ENCODE measurements at regions not wholly inside any gene's neighbourhood (a gene's known extent, or its start where the extent isn't known, plus 50 kb on each side); places are given as distances from the start of the nearest gene placed in this dataset.

GRCh38 chr12:58341791-58342190 is 400.4 kb downstream of the ATP23 start:
- Histone ChIP-seq H3K27ac (no peak overlapping the region), H3K4me3 (ENCODE audit: low read depth, low read length) (no peak overlapping the region), H3K27me3 (replicated peaks) (no peaks in the 10 kb centered on the region), H3K36me3 (replicated peaks) (no peaks in the 10 kb centered on the region)
- in situ Hi-C loops (cut with HindIII; ENCODE audit: low pct_ligation_motif_present, low sequenced_read_pairs) = no loop called here
- no peak for TF ChIP-seq CTCF (IDR thresholded peaks at IDR 0.05; ENCODE audit: low read depth, low read length, missing control alignments)
- no peak for DNase-seq

- H3K27me3 ChIP-seq (replicated peaks) = no peaks in the 10 kb centered on the region
- no peak for DNase-seq
- H3K27ac ChIP-seq = no peak overlapping the region
- TF ChIP-seq CTCF (IDR thresholded peaks at IDR 0.05; ENCODE audit: low read depth, low read length, missing control alignments) = no peak
- H3K36me3 ChIP-seq (replicated peaks) = no peaks in the 10 kb centered on the region
- in situ Hi-C loops (cut with HindIII; ENCODE audit: low pct_ligation_motif_present, low sequenced_read_pairs) = no loop called here
- H3K4me3 ChIP-seq (ENCODE audit: low read depth, low read length) = no peak overlapping the region
Observed at GRCh38 chr12:58342736-58343135, 401.4 kb downstream of the ATP23 start.

GRCh38 chr12:58346032-58346632 is 404.8 kb downstream of the ATP23 start:
- in situ Hi-C loops (cut with HindIII; ENCODE audit: low pct_ligation_motif_present, low sequenced_read_pairs) = no loop called here
- Histone ChIP-seq H3K4me3 (ENCODE audit: low read depth, low read length) (no peak overlapping the region), H3K27ac (no peak overlapping the region), H3K36me3 (replicated peaks) (no peaks in the 10 kb centered on the region), H3K27me3 (replicated peaks) (no peaks in the 10 kb centered on the region)
- DNase-seq = peak; percentile 38
- peak; percentile 58 for TF ChIP-seq CTCF (IDR thresholded peaks at IDR 0.05; ENCODE audit: low read depth, low read length, missing control alignments)

GRCh38 chr12:58347188-58347587 is 405.8 kb downstream of the ATP23 start:
- no peak overlapping the region for H3K27ac ChIP-seq
- H3K4me3 ChIP-seq (ENCODE audit: low read depth, low read length) = no peak overlapping the region
- H3K27me3 ChIP-seq (replicated peaks) = no peaks in the 10 kb centered on the region
- in situ Hi-C loops (cut with HindIII; ENCODE audit: low pct_ligation_motif_present, low sequenced_read_pairs) = no loop called here
- TF ChIP-seq CTCF (IDR thresholded peaks at IDR 0.05; ENCODE audit: low read depth, low read length, missing control alignments) = no peak
- no peaks in the 10 kb centered on the region for H3K36me3 ChIP-seq (replicated peaks)
- no peak for DNase-seq

- H3K27ac ChIP-seq = no peak overlapping the region
- TF ChIP-seq CTCF (IDR thresholded peaks at IDR 0.05; ENCODE audit: low read depth, low read length, missing control alignments) = no peak
- in situ Hi-C loops (cut with HindIII; ENCODE audit: low pct_ligation_motif_present, low sequenced_read_pairs) = no loop called here
Observed at GRCh38 chr12:58347691-58348090, 406.3 kb downstream of the ATP23 start.

GRCh38 chr12:58349161-58349560 is 407.8 kb downstream of the ATP23 start:
- in situ Hi-C loops (cut with HindIII; ENCODE audit: low pct_ligation_motif_present, low sequenced_read_pairs) = no loop called here
- H3K27me3 ChIP-seq (replicated peaks) = no peaks in the 10 kb centered on the region
- no peaks in the 10 kb centered on the region for H3K36me3 ChIP-seq (replicated peaks)
- H3K27ac ChIP-seq = no peak overlapping the region
- DNase-seq = peak; percentile 15
- no peak overlapping the region for H3K4me3 ChIP-seq (ENCODE audit: low read depth, low read length)
- TF ChIP-seq CTCF (IDR thresholded peaks at IDR 0.05; ENCODE audit: low read depth, low read length, missing control alignments) = no peak

More at GRCh38 chr12:58347691-58348090, 406.3 kb downstream of the ATP23 start:
- H3K4me3 ChIP-seq (ENCODE audit: low read depth, low read length) = no peak overlapping the region
- H3K36me3 ChIP-seq (replicated peaks) = no peaks in the 10 kb centered on the region
- no peak for DNase-seq
- no peaks in the 10 kb centered on the region for H3K27me3 ChIP-seq (replicated peaks)
